ENCODE measurements at regions not wholly inside any gene's neighbourhood (a gene's known extent, or its start where the extent isn't known, plus 50 kb on each side); places are given as distances from the start of the nearest gene placed in this dataset.

DNA sequence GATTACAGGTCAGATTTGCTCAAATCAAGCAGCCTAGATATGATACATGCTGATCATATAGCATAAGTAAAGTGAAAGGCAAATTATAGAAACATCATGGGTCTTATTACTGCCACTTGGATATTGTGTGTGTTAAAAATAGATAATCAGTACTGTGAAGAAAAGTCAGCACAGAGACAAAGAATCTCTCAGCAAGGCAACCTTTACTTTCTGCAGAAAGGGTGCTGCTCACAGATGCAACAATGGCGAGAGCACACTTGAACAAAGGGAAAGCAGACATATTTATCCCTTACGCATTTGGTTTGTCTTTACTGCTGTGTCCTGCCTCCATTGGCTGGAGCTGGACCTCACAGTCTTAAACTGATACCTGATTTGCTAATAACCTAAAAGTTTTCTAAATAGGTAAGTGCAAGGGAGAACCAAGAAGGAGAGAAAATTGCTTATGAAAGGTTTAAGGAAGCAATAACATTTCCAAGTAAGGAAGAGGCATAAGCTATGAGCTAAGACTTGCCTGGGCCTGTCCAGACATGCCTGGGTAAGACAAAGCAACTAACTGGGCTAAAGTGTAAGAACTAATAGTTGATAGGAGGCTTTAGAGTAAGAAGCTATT lies 1310.8 kb upstream of the LRRTM3 start:
- Histone ChIP-seq H2AFZ (ENCODE audit: low read depth, low read length, severe bottlenecking) (no peak overlapping the region), H3K27me3 (ENCODE audit: low read length) (no peaks in the 10 kb centered on the region), H4K20me1 (ENCODE audit: low read depth, low read length) (no peaks in the 10 kb centered on the region), H3K9me3 (ENCODE audit: insufficient read depth, low read length) (no peaks in the 10 kb centered on the region), H3K9me2 (replicated peaks; ENCODE audit: insufficient read depth, low read length) (no peaks in the 10 kb centered on the region; the same call in 1 of the 2 replicates), H3F3A (ENCODE audit: insufficient read depth) (no peaks in the 10 kb centered on the region), H3K36me3 (ENCODE audit: low read length) (no peaks in the 10 kb centered on the region), H3K4me3 (ENCODE audit: insufficient read depth, low read length, poor library complexity, severe bottlenecking) (no peak overlapping the region), H3K79me2 (ENCODE audit: insufficient read depth, low read length) (no peaks in the 10 kb centered on the region), H3K4me2 (ENCODE audit: low read depth, low read length, poor library complexity, severe bottlenecking) (no peak overlapping the region), H3K27ac (ENCODE audit: low read depth, low read length) (no peak overlapping the region), H3K9ac (ENCODE audit: low read length) (no peak overlapping the region)
- TF ChIP-seq CTCF (IDR thresholded peaks at IDR 0.05; ENCODE audit: insufficient read depth, low read length, poor library complexity, severe bottlenecking) (no peak), EZH2phosphoT487 (conservative IDR thresholded peaks at IDR 0.05; ENCODE audit: low read length) (no peak)

DNA sequence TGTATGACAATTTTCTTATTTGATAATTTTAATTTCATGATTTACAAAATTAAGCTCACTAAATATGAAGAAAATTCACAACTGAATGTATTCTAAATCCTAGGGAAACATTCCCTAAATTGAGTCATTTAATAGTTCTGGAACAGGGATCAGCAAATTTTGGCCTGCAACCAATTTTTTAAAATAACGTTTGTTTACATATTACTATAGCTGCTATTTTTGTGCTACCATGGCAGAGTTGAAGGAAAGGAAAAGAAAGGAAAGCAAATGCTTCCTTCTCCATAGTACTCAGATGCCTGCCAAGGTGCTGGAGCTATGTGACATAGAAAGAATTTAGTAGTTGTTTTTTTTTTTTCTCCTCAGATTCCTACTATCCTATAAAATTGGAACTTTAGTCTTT lies 1307.7 kb upstream of the LRRTM3 start:
- Histone ChIP-seq H3F3A (ENCODE audit: insufficient read depth) (no peaks in the 10 kb centered on the region), H3K27me3 (ENCODE audit: low read length) (no peaks in the 10 kb centered on the region), H3K27ac (ENCODE audit: low read depth, low read length) (no peak overlapping the region), H3K36me3 (ENCODE audit: low read length) (no peaks in the 10 kb centered on the region), H3K9me2 (replicated peaks; ENCODE audit: insufficient read depth, low read length) (no peaks in the 10 kb centered on the region; the same call in 1 of the 2 replicates), H3K4me2 (ENCODE audit: low read depth, low read length, poor library complexity, severe bottlenecking) (no peak overlapping the region), H2AFZ (ENCODE audit: low read depth, low read length, severe bottlenecking) (no peak overlapping the region), H3K9me3 (ENCODE audit: insufficient read depth, low read length) (no peaks in the 10 kb centered on the region), H3K4me3 (ENCODE audit: insufficient read depth, low read length, poor library complexity, severe bottlenecking) (no peak overlapping the region), H4K20me1 (ENCODE audit: low read depth, low read length) (no peaks in the 10 kb centered on the region), H3K79me2 (ENCODE audit: insufficient read depth, low read length) (no peaks in the 10 kb centered on the region), H3K9ac (ENCODE audit: low read length) (no peak overlapping the region)
- TF ChIP-seq EZH2phosphoT487 (conservative IDR thresholded peaks at IDR 0.05; ENCODE audit: low read length) (no peak), CTCF (IDR thresholded peaks at IDR 0.05; ENCODE audit: insufficient read depth, low read length, poor library complexity, severe bottlenecking) (no peak)

DNA sequence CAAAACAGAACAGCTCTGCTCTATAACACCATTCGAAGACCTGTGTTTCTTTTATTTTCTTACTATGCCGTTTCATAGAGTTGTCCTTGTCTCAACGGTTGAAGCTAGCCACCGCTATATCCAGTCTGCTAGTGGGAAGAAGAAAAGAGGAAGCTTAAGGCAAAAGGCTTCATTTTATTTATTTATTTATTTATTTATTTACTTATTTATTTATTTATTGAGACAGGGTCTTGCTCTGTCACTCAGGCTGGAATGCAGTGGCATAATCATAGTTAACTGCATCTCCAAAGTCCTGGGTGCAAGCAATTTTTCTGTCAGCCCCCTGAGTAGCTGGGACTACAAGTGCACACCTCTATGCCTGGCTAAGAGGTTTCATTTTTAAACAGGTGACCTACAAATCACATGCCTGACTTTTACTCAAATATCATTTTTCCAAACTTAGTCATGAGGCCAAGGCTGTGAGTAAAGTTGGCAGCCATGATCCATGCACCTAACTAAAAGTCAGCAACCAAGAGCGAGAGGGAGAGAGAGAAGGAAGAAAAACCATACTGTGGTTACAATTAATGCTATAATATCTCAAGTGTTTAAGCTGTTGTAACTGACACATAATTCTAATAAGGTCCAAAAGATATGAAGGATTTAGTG lies 1305.3 kb upstream of the LRRTM3 start:
- H3K36me3 ChIP-seq (ENCODE audit: low read length) = no peaks in the 10 kb centered on the region
- H3K4me2 ChIP-seq (ENCODE audit: low read depth, low read length, poor library complexity, severe bottlenecking) = no peak overlapping the region
- H2AFZ ChIP-seq (ENCODE audit: low read depth, low read length, severe bottlenecking) = no peak overlapping the region
- H3F3A ChIP-seq (ENCODE audit: insufficient read depth) = no peaks in the 10 kb centered on the region
- no peaks in the 10 kb centered on the region for H3K79me2 ChIP-seq (ENCODE audit: insufficient read depth, low read length)
- H3K4me3 ChIP-seq (ENCODE audit: insufficient read depth, low read length, poor library complexity, severe bottlenecking) = no peak overlapping the region
- TF ChIP-seq CTCF (IDR thresholded peaks at IDR 0.05; ENCODE audit: insufficient read depth, low read length, poor library complexity, severe bottlenecking) (no peak), EZH2phosphoT487 (conservative IDR thresholded peaks at IDR 0.05; ENCODE audit: low read length) (no peak)
- no peak overlapping the region for H3K9ac ChIP-seq (ENCODE audit: low read length)
- no peaks in the 10 kb centered on the region for H3K9me2 ChIP-seq (replicated peaks; ENCODE audit: insufficient read depth, low read length)
- no peaks in the 10 kb centered on the region for H3K27me3 ChIP-seq (ENCODE audit: low read length)
- H3K9me3 ChIP-seq (ENCODE audit: insufficient read depth, low read length) = no peaks in the 10 kb centered on the region
- no peaks in the 10 kb centered on the region for H4K20me1 ChIP-seq (ENCODE audit: low read depth, low read length)
- no peak overlapping the region for H3K27ac ChIP-seq (ENCODE audit: low read depth, low read length)
